Mammary epithelial cell (primary cell): ENCODE measurements at regions not wholly inside any gene's neighbourhood (a gene's known extent, or its start where the extent isn't known, plus 50 kb on each side); places are given as distances from the start of the nearest gene placed in this dataset.

Source experiments
- EZH2 ChIP-seq: IDR thresholded peaks from 2 replicates; pipeline ENCODE4 v1.6.1; 2012; ENCODE audit warnings: low read length, inconsistent platforms, borderline replicate concordance
- TF ChIP-seq, protein P1 (sequence below), 2 donors: IDR thresholded peaks in 1 of 2; conservative IDR thresholded peaks in 1 of 2; 2 replicates each; pipeline ENCODE4 v1.5.1; 2011 to 2012; ENCODE audit warnings: inconsistent platforms in 2 of 2, low read length in 2 of 2, mild to moderate bottlenecking in 2 of 2, control low read depth in 1 of 2, low read depth in 1 of 2; ENCODE audit not compliant: insufficient read depth in 1 of 2; ENCODE audit errors: extremely low read depth in 1 of 2

DNA sequence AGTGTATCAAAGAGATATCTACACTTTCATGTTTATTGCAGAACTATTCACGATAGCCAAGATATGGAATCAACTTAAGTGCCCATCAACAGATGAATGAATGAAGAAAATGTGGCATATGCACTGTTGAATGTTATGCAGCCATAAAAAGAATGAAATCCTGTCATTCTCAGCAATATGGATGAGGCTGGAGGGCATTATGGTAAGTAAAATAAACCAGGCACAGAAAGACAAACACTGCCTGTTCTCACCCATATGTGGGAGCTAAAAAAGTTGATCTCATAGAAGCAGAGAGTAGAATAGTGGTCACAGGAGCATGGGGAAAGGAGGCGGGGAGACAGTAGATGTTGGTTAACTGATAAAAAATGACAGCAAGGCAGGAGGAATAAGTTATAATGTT lies 561.8 kb downstream of the TOX3 start:
- TF ChIP-seq, protein P1, sequence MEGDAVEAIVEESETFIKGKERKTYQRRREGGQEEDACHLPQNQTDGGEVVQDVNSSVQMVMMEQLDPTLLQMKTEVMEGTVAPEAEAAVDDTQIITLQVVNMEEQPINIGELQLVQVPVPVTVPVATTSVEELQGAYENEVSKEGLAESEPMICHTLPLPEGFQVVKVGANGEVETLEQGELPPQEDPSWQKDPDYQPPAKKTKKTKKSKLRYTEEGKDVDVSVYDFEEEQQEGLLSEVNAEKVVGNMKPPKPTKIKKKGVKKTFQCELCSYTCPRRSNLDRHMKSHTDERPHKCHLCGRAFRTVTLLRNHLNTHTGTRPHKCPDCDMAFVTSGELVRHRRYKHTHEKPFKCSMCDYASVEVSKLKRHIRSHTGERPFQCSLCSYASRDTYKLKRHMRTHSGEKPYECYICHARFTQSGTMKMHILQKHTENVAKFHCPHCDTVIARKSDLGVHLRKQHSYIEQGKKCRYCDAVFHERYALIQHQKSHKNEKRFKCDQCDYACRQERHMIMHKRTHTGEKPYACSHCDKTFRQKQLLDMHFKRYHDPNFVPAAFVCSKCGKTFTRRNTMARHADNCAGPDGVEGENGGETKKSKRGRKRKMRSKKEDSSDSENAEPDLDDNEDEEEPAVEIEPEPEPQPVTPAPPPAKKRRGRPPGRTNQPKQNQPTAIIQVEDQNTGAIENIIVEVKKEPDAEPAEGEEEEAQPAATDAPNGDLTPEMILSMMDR (conservative IDR thresholded peaks at IDR 0.05 in 1 of 2, IDR thresholded peaks at IDR 0.05 in 1 of 2; ENCODE audit: extremely low read depth in 1 of 2, insufficient read depth in 1 of 2, low read depth in 1 of 2, low read length in 2 of 2): no peak
- no peak for TF ChIP-seq EZH2
